ENCODE measurements at regions not wholly inside any gene's neighbourhood (a gene's known extent, or its start where the extent isn't known, plus 50 kb on each side); places are given as distances from the start of the nearest gene placed in this dataset.

GRCh38 chr1:30343562-30343961 is 379.8 kb downstream of the MATN1 start:
- DNase-seq, result no peak
- Histone ChIP-seq H3K9ac (ENCODE audit: insufficient read depth in 1 of 2, low read length in 2 of 2) (no peak overlapping the region), H3K9me3 (ENCODE audit: control insufficient read depth in 4 of 4, insufficient read depth in 3 of 4, low read length in 3 of 4) (peaks cover 0 to 11% (median 2%) of the 10 kb centered on the region in 4 donors), H3K27ac (ENCODE audit: low read depth in 1 of 2, low read length in 1 of 2) (no peak overlapping the region), H3K4me1 (ENCODE audit: control insufficient read depth in 5 of 5, insufficient read depth in 5 of 5, low read length in 5 of 5) (no peaks in the 10 kb centered on the region), H3K27me3 (ENCODE audit: control insufficient read depth in 3 of 3, insufficient read depth in 3 of 3, low read length in 2 of 3) (peaks cover 0 to 22% (median 14%) of the 10 kb centered on the region in 3 donors), H3K36me3 (ENCODE audit: control insufficient read depth in 4 of 4, insufficient read depth in 4 of 4, low read length in 4 of 4) (no peaks in the 10 kb centered on the region), H3K4me3 (no peak overlapping the region)
- TF ChIP-seq CTCF (IDR thresholded peaks at IDR 0.05; ENCODE audit: control extremely low read depth, extremely low read depth), result no peak
- no peak for ATAC-seq (ENCODE audit: insufficient read depth, low FRiP score)
- WGBS, 2 donors, result 39 to 45% methylated on average over 3 of the region's 3 CpGs

- ATAC-seq (ENCODE audit: insufficient read depth, low FRiP score), result no peak
- Histone ChIP-seq H3K4me3 (no peak overlapping the region), H3K27me3 (ENCODE audit: control insufficient read depth in 3 of 3, insufficient read depth in 3 of 3, low read length in 2 of 3) (peaks cover 0 to 22% (median 14%) of the 10 kb centered on the region in 3 donors), H3K27ac (ENCODE audit: low read depth in 1 of 2, low read length in 1 of 2) (no peak overlapping the region), H3K4me1 (ENCODE audit: control insufficient read depth in 5 of 5, insufficient read depth in 5 of 5, low read length in 5 of 5) (no peaks in the 10 kb centered on the region), H3K36me3 (ENCODE audit: control insufficient read depth in 4 of 4, insufficient read depth in 4 of 4, low read length in 4 of 4) (no peaks in the 10 kb centered on the region), H3K9me3 (ENCODE audit: control insufficient read depth in 4 of 4, insufficient read depth in 3 of 4, low read length in 3 of 4) (peaks cover 0 to 11% (median 2%) of the 10 kb centered on the region in 4 donors), H3K9ac (ENCODE audit: insufficient read depth in 1 of 2, low read length in 2 of 2) (no peak overlapping the region)
- no peak for TF ChIP-seq CTCF (IDR thresholded peaks at IDR 0.05; ENCODE audit: control extremely low read depth, extremely low read depth)
- DNase-seq, result no peak
- 12% methylated on average over 30 to 33 of the region's 33 CpGs for WGBS, 2 donors
Observed at GRCh38 chr1:30342535-30343141, 380.7 kb downstream of the MATN1 start.

GRCh38 chr1:30340934-30341333 is 382.5 kb downstream of the MATN1 start:
- DNase-seq (no peak), ATAC-seq (ENCODE audit: insufficient read depth, low FRiP score) (no peak)
- Histone ChIP-seq H3K4me1 (ENCODE audit: control insufficient read depth in 5 of 5, insufficient read depth in 5 of 5, low read length in 5 of 5) (no peaks in the 10 kb centered on the region), H3K27me3 (ENCODE audit: control insufficient read depth in 3 of 3, insufficient read depth in 3 of 3, low read length in 2 of 3) (peaks cover 0 to 22% (median 14%) of the 10 kb centered on the region in 3 donors), H3K9ac (ENCODE audit: insufficient read depth in 1 of 2, low read length in 2 of 2) (no peak overlapping the region), H3K9me3 (ENCODE audit: control insufficient read depth in 4 of 4, insufficient read depth in 3 of 4, low read length in 3 of 4) (peaks cover 0 to 11% (median 2%) of the 10 kb centered on the region in 4 donors), H3K27ac (ENCODE audit: low read depth in 1 of 2, low read length in 1 of 2) (no peak overlapping the region), H3K4me3 (no peak overlapping the region), H3K36me3 (ENCODE audit: control insufficient read depth in 4 of 4, insufficient read depth in 4 of 4, low read length in 4 of 4) (no peaks in the 10 kb centered on the region)
- no peak for TF ChIP-seq CTCF (IDR thresholded peaks at IDR 0.05; ENCODE audit: control extremely low read depth, extremely low read depth)
- WGBS, 2 donors, result 85 to 89% methylated on average over 3 of the region's 3 CpGs

GRCh38 chr1:30339866-30340265 is 383.5 kb downstream of the MATN1 start:
- Histone ChIP-seq H3K27me3 (ENCODE audit: control insufficient read depth in 3 of 3, insufficient read depth in 3 of 3, low read length in 2 of 3) (peaks cover 0 to 22% (median 14%) of the 10 kb centered on the region in 3 donors), H3K36me3 (ENCODE audit: control insufficient read depth in 4 of 4, insufficient read depth in 4 of 4, low read length in 4 of 4) (no peaks in the 10 kb centered on the region), H3K9me3 (ENCODE audit: control insufficient read depth in 4 of 4, insufficient read depth in 3 of 4, low read length in 3 of 4) (peaks cover 0 to 11% (median 2%) of the 10 kb centered on the region in 4 donors), H3K27ac (ENCODE audit: low read depth in 1 of 2, low read length in 1 of 2) (no peak overlapping the region), H3K4me3 (no peak overlapping the region), H3K9ac (ENCODE audit: insufficient read depth in 1 of 2, low read length in 2 of 2) (no peak overlapping the region), H3K4me1 (ENCODE audit: control insufficient read depth in 5 of 5, insufficient read depth in 5 of 5, low read length in 5 of 5) (no peaks in the 10 kb centered on the region)
- DNase-seq (no peak), ATAC-seq (ENCODE audit: insufficient read depth, low FRiP score) (no peak)
- TF ChIP-seq CTCF (IDR thresholded peaks at IDR 0.05; ENCODE audit: control extremely low read depth, extremely low read depth), result no peak
- 80 to 89% methylated on average over 2 of the region's 2 CpGs for WGBS, 2 donors
